Gastroesophageal sphincter (tissue), 4 donors: ENCODE measurements at regions not wholly inside any gene's neighbourhood (a gene's known extent, or its start where the extent isn't known, plus 50 kb on each side); places are given as distances from the start of the nearest gene placed in this dataset.

ENCODE experiments used
- ATAC-seq: fragments of 150-250 bp; one replicate; pipeline ENCODE4 v1.9.1; 2016; ENCODE audit warnings: mild to moderate bottlenecking, moderate library complexity
- H3K27ac ChIP-seq, 4 donors: fragments of 200-600 bp; sonication (generic) in 3 of 4; 1 replicate in 3 of 4; 2 replicates in 1 of 4; pipeline ENCODE4 v1.5.1; 2016 to 2019
- H3K27me3 ChIP-seq: fragments of 200-600 bp; sonication (generic); one replicate; pipeline ENCODE4 v1.5.1; 2019
- H3K36me3 ChIP-seq, 2 donors: fragments of 200-600 bp; sonication (generic); one replicate each; pipeline ENCODE4 v1.5.1; 2019; ENCODE audit warnings: control low read depth in 1 of 2
- H3K4me1 ChIP-seq, 3 donors: fragments of 200-600 bp; sonication (generic); 1 replicate in 2 of 3; 2 replicates in 1 of 3; pipeline ENCODE4 v1.5.1; 2016 to 2019; ENCODE audit warnings: control low read depth in 2 of 3
- H3K4me3 ChIP-seq, 2 donors: fragments of 200-600 bp; sonication (generic); one replicate each; pipeline ENCODE4 v1.5.1; 2019; ENCODE audit warnings: mild to moderate bottlenecking in 1 of 2, moderate library complexity in 1 of 2
- H3K9me3 ChIP-seq, 3 donors: fragments of 200-600 bp; sonication (generic); one replicate each; pipeline ENCODE4 v1.5.1; 2017 to 2019; ENCODE audit warnings: control low read depth in 2 of 3
- CTCF ChIP-seq, 4 experiments: fragments of 200-600 bp in 2 of 4; fragments of 450-650 bp in 2 of 4; sonication (generic) in 1 of 4; IDR thresholded peaks; one replicate each; pipeline ENCODE4 v1.5.1; 2017 to 2019; ENCODE audit warnings: antibody characterized with exemption in 4 of 4, mild to moderate bottlenecking in 2 of 4, moderate library complexity in 2 of 4
- EP300 ChIP-seq: sonication (generic); formaldehyde crosslinking; IDR thresholded peaks from one replicate; pipeline ENCODE4 v1.6.1; 2017; ENCODE audit warnings: antibody characterized with exemption, mild to moderate bottlenecking
- POLR2A ChIP-seq, 2 donors: fragments of 450-650 bp; IDR thresholded peaks; one replicate each; pipeline ENCODE4 v1.6.1; 2017; ENCODE audit warnings: antibody characterized with exemption in 2 of 2, mild to moderate bottlenecking in 2 of 2, moderate library complexity in 1 of 2
- POLR2AphosphoS5 ChIP-seq: sonication (generic); formaldehyde crosslinking; IDR thresholded peaks from one replicate; pipeline ENCODE4 v1.6.1; 2017; ENCODE audit warnings: antibody characterized with exemption
- WGBS, 2 donors: methylation state at CpG; one replicate each; pipeline ENCODE4 v1.1.5; 2018; ENCODE audit warnings: low coverage in 1 of 2; 5-methylcytosine and 5-hydroxymethylcytosine counted together

- peaks cover 0 to 15% (median 0%) of the 10 kb centered on the region in 3 donors for H3K9me3 ChIP-seq
- no peaks in the 10 kb centered on the region for H3K36me3 ChIP-seq
- no peak overlapping the region for H3K4me3 ChIP-seq
- no peaks in the 10 kb centered on the region for H3K27me3 ChIP-seq
- H3K4me1 ChIP-seq = no peaks in the 10 kb centered on the region
- TF ChIP-seq CTCF (IDR thresholded peaks at IDR 0.05) (no peak), EP300 (no peak), POLR2AphosphoS5 (no peak), POLR2A (IDR thresholded peaks at IDR 0.05) (no peak)
- 75 to 80% methylated on average over 2 of the region's 2 CpGs for WGBS, 2 donors
- no peak for ATAC-seq
- no peak overlapping the region for H3K27ac ChIP-seq
Observed at GRCh38 chr1:79059341-79059740, 52.8 kb upstream of the ADGRL4 start.
